Small intestine (tissue), 7 donors: ENCODE measurements at regions not wholly inside any gene's neighbourhood (a gene's known extent, or its start where the extent isn't known, plus 50 kb on each side); places are given as distances from the start of the nearest gene placed in this dataset.

ENCODE experiments used
- DNase-seq, 2 donors: peaks; one replicate each; pipeline versions ENCODE4 v3.0.0 to v3.0.0-alpha.2; 2013
- FAIRE-seq: peaks from 2 replicates; lab custom pipeline; 2012; peaks lifted over from hg19 to GRCh38; lab: Jason Lieb, UNC
- H3K27ac ChIP-seq, 3 donors: one replicate each; pipeline ENCODE4 v1.5.1; 2013; ENCODE audit warnings: low read length in 2 of 3, mild to moderate bottlenecking in 2 of 3, control low read depth in 1 of 3, inconsistent platforms in 1 of 3, low read depth in 1 of 3, moderate library complexity in 1 of 3
- H3K27me3 ChIP-seq, 3 donors: one replicate each; pipeline ENCODE4 v1.6.1; 2013; ENCODE audit warnings: low read length in 3 of 3, inconsistent platforms in 1 of 3; ENCODE audit not compliant: control insufficient read depth in 3 of 3, insufficient read depth in 3 of 3
- H3K36me3 ChIP-seq, 3 donors: one replicate each; pipeline ENCODE4 v1.6.1; 2013; ENCODE audit warnings: low read length in 3 of 3, inconsistent platforms in 1 of 3, low read depth in 1 of 3, mild to moderate bottlenecking in 1 of 3, moderate library complexity in 1 of 3; ENCODE audit not compliant: control insufficient read depth in 3 of 3, insufficient read depth in 2 of 3
- H3K4me1 ChIP-seq, 3 donors: one replicate each; pipeline ENCODE4 v1.6.1; 2013; ENCODE audit warnings: low read length in 2 of 3, inconsistent platforms in 1 of 3, low read depth in 1 of 3, mild to moderate bottlenecking in 1 of 3, moderate library complexity in 1 of 3; ENCODE audit not compliant: control insufficient read depth in 3 of 3, insufficient read depth in 2 of 3
- H3K4me3 ChIP-seq, 3 donors: one replicate each; pipeline ENCODE4 v1.5.1; 2013; ENCODE audit warnings: low read length in 3 of 3, control low read depth in 1 of 3, inconsistent platforms in 1 of 3, low read depth in 1 of 3, mild to moderate bottlenecking in 1 of 3, moderate library complexity in 1 of 3
- H3K9me3 ChIP-seq, 2 donors: one replicate each; pipeline ENCODE4 v1.6.1; 2013; ENCODE audit warnings: low read depth in 1 of 2, low read length in 1 of 2; ENCODE audit not compliant: control insufficient read depth in 2 of 2, insufficient read depth in 1 of 2
- WGBS, 3 donors: extraction: QIAGEN DNeasy Blood & Tissue Kit; methylation state at CpG; one replicate each; pipeline ENCODE4 v1.1.7; 2013; 5-methylcytosine and 5-hydroxymethylcytosine counted together
- donor health status: healthy with polysubstance abuse.
- donor health status: control.
- donor health status: control.
- donor health status: Bipolar disorder and iron deficiency.
- donor health status: healthy.

DNA sequence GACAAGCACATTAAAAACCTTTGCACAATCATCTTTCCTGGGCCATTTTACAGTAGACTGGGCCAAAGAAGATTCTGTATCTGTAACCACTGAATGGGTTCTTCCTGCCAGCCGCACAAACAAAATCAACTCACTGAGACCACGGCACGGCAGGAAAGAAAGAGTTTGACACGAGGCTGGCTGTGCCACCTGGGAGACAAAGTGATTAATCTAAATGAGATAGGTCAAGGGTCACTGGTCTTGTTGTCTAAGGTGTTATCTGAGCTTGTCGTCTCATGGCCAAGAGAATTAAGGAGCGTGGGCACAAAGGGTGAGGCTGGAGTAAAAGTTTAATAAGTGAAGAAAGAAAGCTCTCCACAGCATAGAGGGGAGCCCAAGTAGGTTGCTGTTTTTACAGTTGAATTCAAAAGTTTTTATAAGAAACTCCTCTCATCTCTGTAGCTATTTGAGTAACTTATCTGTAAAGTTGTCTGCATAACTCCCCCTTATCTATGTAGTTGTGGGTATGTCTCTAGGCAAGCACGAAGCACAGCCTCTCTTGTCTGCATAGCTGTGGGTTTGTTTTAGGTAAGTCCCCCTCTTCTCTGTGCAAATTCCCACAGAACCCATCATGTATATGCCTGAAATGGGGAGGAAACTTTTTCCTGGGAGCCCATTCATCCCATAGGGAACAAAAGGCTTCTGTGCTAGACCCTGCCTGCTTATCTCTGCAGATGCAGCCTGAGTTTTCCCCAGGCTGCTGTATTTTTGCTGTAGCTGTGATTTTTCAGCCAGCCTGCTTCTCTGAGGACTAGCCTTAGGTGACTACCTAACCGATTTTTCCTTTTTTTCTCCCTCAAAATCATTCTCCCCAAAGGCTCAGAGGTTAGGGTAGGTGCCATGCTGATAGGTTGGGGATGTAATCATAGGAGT, 1314.6 kb upstream of the TMEM132C start:
- 12 to 41% (median 30%) methylated on average over 8 of the region's 8 CpGs for WGBS, 3 donors
- H3K4me3 ChIP-seq: no peak overlapping the region

DNA sequence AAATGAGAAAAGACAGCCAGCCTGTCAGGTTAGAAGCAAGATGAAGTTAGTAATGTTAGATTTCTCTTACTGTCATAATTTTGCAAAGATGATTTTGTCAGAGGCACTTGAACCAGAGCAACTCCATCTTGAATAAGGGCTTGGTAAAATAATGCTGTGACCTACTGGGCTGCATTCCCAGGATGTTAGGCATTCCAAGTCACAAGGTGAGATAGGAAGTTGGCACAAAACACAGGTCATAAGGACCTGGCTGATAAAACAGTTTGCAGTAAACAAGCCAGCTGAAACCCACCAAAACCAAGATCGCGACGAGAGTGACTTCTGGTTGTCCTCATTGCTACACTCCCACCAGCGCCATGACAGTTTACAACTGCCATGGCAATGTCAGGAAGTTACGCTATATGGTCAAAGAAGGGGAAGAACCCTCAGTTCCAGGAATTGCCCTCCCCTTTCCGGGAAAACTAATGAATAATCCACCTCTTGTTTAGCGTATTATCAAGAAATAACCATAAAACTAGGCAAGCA, 1313.5 kb upstream of the TMEM132C start:
- H3K9me3 ChIP-seq: no peaks in the 10 kb centered on the region
- no peaks in the 10 kb centered on the region for H3K36me3 ChIP-seq
- no peaks in the 10 kb centered on the region for H3K27me3 ChIP-seq
- DNase-seq (no peak), FAIRE-seq (no peak)
- no peak overlapping the region for H3K4me3 ChIP-seq
- H3K4me1 ChIP-seq: peaks cover 0 to 2% (median 0%) of the 10 kb centered on the region in 3 donors
- WGBS, 3 donors: 73 to 83% (median 76%) methylated on average over 7 of the region's 7 CpGs
- no peak overlapping the region for H3K27ac ChIP-seq

More for the DNA sequence above, 1314.6 kb upstream of the TMEM132C start:
- no peaks in the 10 kb centered on the region for H3K27me3 ChIP-seq
- H3K4me1 ChIP-seq: peaks cover 0 to 2% (median 0%) of the 10 kb centered on the region in 3 donors
- no peak overlapping the region for H3K27ac ChIP-seq
- FAIRE-seq (no peak), DNase-seq (peak; percentile 19 to 42)
- H3K9me3 ChIP-seq: no peaks in the 10 kb centered on the region
- H3K36me3 ChIP-seq: no peaks in the 10 kb centered on the region

DNA sequence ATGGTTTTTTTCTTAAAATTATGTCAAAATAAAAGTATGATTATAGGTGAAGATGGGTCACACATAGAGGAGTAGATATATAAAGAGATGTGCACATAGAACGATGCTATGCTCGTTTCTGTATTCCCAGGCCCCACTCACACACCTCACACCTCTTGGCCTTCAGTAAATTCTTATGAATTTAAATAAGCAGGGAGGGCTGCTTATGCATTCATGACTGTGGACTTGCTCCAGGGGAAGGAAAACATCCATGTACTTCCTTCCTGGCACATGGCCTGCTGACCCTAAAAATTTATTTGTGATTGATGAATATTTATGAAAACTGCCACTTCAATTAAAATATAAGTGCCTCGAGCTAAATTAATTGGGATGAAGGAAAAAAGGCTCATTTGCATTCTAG, 1306.7 kb upstream of the TMEM132C start:
- FAIRE-seq: no peak
- no peak for DNase-seq
- H3K27ac ChIP-seq: no peak overlapping the region
- no peaks in the 10 kb centered on the region for H3K9me3 ChIP-seq
- no peaks in the 10 kb centered on the region for H3K4me1 ChIP-seq
- no peak overlapping the region for H3K4me3 ChIP-seq
- H3K36me3 ChIP-seq: no peaks in the 10 kb centered on the region
- H3K27me3 ChIP-seq: no peaks in the 10 kb centered on the region
- 47 to 61% (median 59%) methylated on average over 3 of the region's 3 CpGs for WGBS, 3 donors

DNA sequence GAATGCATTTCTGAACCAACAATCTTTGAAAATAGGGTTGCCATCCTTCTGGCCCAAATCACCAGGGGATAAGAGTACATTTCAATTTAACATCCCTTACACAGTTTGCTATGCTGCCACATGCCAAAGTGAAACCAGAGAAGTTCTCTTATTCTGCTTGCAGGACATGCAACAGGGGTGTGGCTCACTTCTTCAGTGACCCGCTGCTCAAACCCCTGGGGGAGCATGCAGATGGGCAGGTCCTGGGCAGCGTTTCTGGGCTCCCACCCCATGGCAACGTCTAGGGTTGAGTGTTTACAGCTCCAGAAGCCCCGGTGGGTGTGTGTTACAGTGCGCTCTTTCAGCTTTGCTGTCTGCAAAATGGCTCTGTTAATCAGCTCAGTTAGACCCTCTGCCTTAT, 1306.3 kb upstream of the TMEM132C start:
- Histone ChIP-seq H3K36me3 (no peaks in the 10 kb centered on the region), H3K27me3 (no peaks in the 10 kb centered on the region), H3K9me3 (no peaks in the 10 kb centered on the region), H3K4me1 (no peaks in the 10 kb centered on the region), H3K4me3 (no peak overlapping the region), H3K27ac (no peak overlapping the region)
- FAIRE-seq: no peak
- DNase-seq: no peak
- 55 to 62% (median 60%) methylated on average over 5 of the region's 5 CpGs for WGBS, 3 donors

DNA sequence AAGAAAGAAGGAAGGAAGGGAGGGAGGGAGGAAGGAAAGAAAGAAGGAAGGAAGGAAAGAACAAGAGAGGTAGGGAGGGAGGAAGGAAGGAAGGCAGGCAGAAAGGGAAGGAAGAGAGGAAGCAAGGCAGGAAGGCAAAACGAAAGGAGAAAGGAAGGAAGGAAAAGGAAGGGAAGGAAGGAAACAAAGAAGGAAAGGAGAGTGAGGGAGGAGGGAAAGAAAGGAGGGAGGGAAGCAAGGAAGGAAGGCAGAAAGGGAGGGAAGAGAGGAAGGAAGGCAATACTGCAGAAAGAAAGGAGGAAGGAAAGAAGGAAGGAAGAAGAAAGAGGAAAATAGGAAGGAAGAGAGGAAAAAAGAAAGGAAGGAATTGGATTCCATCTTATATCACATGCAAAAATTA, 1303.1 kb upstream of the TMEM132C start:
- no peaks in the 10 kb centered on the region for H3K9me3 ChIP-seq
- FAIRE-seq (no peak), DNase-seq (no peak)
- no peak overlapping the region for H3K4me3 ChIP-seq
- no peak overlapping the region for H3K27ac ChIP-seq
- 60 to 71% (median 66%) methylated on average over 1 of the region's 1 CpG for WGBS, 3 donors
- no peaks in the 10 kb centered on the region for H3K36me3 ChIP-seq
- no peaks in the 10 kb centered on the region for H3K27me3 ChIP-seq
- H3K4me1 ChIP-seq: peaks cover 0 to 2% (median 0%) of the 10 kb centered on the region in 3 donors

DNA sequence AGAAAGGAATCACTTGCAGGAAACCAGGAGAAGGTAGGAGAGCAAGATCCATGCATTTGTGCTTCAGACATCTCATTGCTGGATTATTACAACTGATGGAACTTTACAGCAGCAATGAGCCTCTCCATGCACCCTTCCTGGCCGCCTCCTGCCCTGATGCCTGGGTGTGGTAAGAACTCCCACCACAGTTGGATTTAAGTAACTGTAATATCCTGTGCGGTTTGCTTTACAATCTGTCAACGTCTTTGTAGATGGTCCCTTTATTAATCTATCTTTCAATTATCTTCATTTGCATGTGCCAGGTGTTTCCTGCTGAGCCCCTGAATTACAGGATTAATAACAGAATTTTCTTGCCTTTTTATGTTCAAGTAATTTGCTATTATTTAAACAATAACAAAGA, 1300.5 kb upstream of the TMEM132C start:
- Histone ChIP-seq H3K9me3 (no peaks in the 10 kb centered on the region), H3K36me3 (no peaks in the 10 kb centered on the region), H3K4me1 (peaks cover 0 to 2% (median 0%) of the 10 kb centered on the region in 3 donors), H3K27me3 (no peaks in the 10 kb centered on the region), H3K27ac (no peak overlapping the region), H3K4me3 (no peak overlapping the region)
- FAIRE-seq (no peak), DNase-seq (no peak)
- WGBS, 3 donors: 47 to 63% (median 50%) methylated on average over 3 of the region's 3 CpGs

DNA sequence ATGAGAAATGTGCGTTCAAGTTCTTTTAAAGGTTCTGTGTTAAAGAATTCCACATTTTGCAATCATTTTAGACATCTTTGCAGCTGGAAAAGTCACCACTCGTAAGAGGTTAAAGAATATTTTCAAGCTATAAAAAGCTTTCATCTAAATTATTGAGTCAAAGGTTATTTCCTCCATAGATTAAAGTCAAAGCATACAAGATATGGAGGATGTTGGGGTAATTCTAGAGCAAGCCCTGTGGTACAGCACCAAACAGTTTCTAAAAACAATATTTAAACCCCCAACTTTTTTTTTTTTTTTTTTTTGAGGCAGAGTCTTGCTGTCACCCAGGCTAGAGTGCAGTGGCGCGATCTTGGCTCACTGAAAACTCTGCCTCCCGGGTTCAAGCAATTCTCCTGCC, 1299.8 kb upstream of the TMEM132C start:
- Histone ChIP-seq H3K27ac (no peak overlapping the region), H3K36me3 (no peaks in the 10 kb centered on the region), H3K4me1 (peaks cover 0 to 2% (median 0%) of the 10 kb centered on the region in 3 donors), H3K27me3 (no peaks in the 10 kb centered on the region), H3K9me3 (no peaks in the 10 kb centered on the region), H3K4me3 (no peak overlapping the region)
- DNase-seq: peak; percentile 10 to 12
- WGBS, 3 donors: 49 to 74% (median 51%) methylated on average over 5 of the region's 5 CpGs
- FAIRE-seq: no peak

DNA sequence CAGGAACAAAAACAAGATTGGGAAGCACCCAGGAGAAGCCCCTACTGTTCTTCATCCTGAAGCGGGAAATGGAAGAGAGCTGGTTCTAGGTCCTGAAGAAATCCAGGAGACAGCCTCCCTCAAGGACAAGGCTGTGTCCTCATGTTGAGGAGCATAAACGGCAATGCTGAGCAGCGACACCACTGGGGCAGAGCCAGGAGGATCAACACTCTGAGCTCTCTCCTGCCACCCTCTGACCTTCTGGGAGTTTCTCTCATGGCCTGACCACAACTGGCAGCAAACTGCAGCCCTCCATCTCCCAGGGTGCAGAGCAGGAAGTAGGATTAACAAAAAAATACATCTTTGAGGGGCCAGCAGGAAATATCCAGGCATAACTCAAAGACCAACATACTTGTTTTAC, 1292.2 kb upstream of the TMEM132C start:
- FAIRE-seq: no peak
- Histone ChIP-seq H3K9me3 (no peaks in the 10 kb centered on the region), H3K4me3 (no peak overlapping the region), H3K4me1 (no peaks in the 10 kb centered on the region), H3K27ac (no peak overlapping the region), H3K27me3 (no peaks in the 10 kb centered on the region), H3K36me3 (no peaks in the 10 kb centered on the region)
- no peak for DNase-seq
- 64 to 83% (median 71%) methylated on average over 3 of the region's 3 CpGs for WGBS, 3 donors
